Duodenal mucosa (tissue), 2 donors: ENCODE measurements at regions not wholly inside any gene's neighbourhood (a gene's known extent, or its start where the extent isn't known, plus 50 kb on each side); places are given as distances from the start of the nearest gene placed in this dataset.
"Not testable (repeated sequence)": the region's sequence is repeated elsewhere in the genome, so short reads cannot be mapped to it uniquely, and the experiment has no call there.

ENCODE experiments used
- H3K27ac ChIP-seq: one replicate; pipeline ENCODE4 v1.7.0; 2013; ENCODE audit warnings: low read depth, low read length
- H3K27me3 ChIP-seq, 2 donors: one replicate each; pipeline ENCODE4 v1.7.0; 2013; ENCODE audit warnings: low read length in 2 of 2, control low read depth in 1 of 2; ENCODE audit not compliant: insufficient read depth in 2 of 2, control insufficient read depth in 1 of 2
- H3K36me3 ChIP-seq, 2 donors: one replicate each; pipeline ENCODE4 v1.7.0; 2013; ENCODE audit warnings: low read length in 2 of 2, control low read depth in 1 of 2; ENCODE audit not compliant: insufficient read depth in 2 of 2, control insufficient read depth in 1 of 2
- H3K4me1 ChIP-seq, 2 donors: one replicate each; pipeline ENCODE4 v1.7.0; 2013; ENCODE audit warnings: low read length in 2 of 2, control low read depth in 1 of 2; ENCODE audit not compliant: insufficient read depth in 2 of 2, control insufficient read depth in 1 of 2
- H3K4me3 ChIP-seq, 2 donors: one replicate each; pipeline ENCODE4 v1.7.0; 2013; ENCODE audit warnings: low read length in 2 of 2, low read depth in 1 of 2
- H3K9ac ChIP-seq, 2 donors: one replicate each; pipeline ENCODE4 v1.7.0; 2013; ENCODE audit warnings: low read length in 2 of 2, low read depth in 1 of 2
- H3K9me3 ChIP-seq, 2 donors: one replicate each; pipeline ENCODE4 v1.7.0; 2013; ENCODE audit warnings: low read length in 2 of 2, control low read depth in 1 of 2; ENCODE audit not compliant: control insufficient read depth in 1 of 2

DNA sequence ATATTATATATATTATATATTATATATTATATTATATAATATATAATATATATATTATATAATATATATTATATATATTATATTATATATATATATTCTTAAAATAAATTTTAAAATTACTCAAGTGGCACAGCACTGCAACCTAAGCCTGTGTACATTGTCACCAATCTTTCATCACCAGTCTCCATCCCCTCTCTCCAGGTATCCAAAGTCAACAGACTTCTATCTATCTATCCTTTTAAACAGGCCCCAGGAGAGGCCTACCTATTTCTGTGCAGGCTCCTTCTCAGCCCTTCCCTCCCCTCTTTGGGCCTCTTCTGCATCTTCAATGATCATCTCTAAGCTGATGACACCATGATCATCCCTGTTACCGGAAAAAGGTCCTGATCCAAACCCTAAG, 111.7 kb downstream of the RHOU start:
- Histone ChIP-seq H3K27ac (no peak overlapping the region), H3K9ac (no peak overlapping the region), H3K9me3 (no peaks in the 10 kb centered on the region), H3K4me1 (peaks cover 29 to 49% of the 10 kb centered on the region in 2 donors), H3K36me3 (no peaks in the 10 kb centered on the region), H3K27me3 (no peaks in the 10 kb centered on the region), H3K4me3 (no peak overlapping the region)

DNA sequence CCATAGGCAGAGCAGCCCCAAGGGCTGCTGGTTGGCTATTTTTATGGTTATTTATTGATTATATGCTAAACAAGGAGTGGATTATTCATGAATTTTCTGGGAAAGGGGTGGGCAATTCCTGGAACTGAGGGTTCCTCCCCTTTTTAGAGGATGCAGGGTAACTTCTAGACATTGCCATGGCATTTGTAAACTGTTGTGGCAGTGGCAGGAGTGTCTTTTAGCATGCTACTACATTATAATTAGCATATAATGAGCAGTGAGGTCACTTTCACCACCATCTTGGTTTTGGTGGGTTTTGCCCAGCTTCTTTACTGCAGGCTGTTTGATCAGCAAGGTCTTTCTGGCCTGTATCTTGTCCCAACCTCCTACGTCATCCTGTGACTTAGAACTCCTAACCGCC, 112.2 kb downstream of the RHOU start:
- H3K27ac ChIP-seq, H3K9ac ChIP-seq, H3K36me3 ChIP-seq, H3K9me3 ChIP-seq, H3K27me3 ChIP-seq, H3K4me3 ChIP-seq: not testable (repeated sequence)
- peaks cover 29 to 49% of the 10 kb centered on the region in 2 donors for H3K4me1 ChIP-seq

DNA sequence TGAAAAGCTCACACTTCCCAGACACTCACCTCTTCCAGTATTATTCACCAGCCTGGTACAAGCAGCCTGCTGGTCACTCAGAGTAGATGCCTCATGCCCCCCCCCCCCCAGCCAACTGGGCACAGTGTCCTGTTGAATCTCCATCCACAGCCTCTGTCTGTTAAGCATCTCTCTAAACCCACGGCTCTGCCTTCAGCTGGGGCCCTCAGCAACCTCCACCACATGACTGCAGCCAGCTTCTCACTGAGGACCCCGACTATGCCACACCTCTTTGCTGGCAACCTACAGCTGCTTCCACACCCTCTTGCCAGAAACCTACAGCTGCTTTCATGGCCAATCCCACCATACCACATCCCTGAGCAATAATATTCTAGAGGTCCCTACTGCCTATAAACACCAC, 113.1 kb downstream of the RHOU start:
- Histone ChIP-seq H3K9me3 (no peaks in the 10 kb centered on the region), H3K9ac (peak overlapping the region in 1 of 2 donors; percentile 45), H3K4me3 (peak overlapping the region in 1 of 2 donors; percentile 39), H3K36me3 (no peaks in the 10 kb centered on the region), H3K27me3 (no peaks in the 10 kb centered on the region), H3K27ac (peak overlapping the region; percentile 58), H3K4me1 (peaks cover 32 to 50% of the 10 kb centered on the region in 2 donors)

DNA sequence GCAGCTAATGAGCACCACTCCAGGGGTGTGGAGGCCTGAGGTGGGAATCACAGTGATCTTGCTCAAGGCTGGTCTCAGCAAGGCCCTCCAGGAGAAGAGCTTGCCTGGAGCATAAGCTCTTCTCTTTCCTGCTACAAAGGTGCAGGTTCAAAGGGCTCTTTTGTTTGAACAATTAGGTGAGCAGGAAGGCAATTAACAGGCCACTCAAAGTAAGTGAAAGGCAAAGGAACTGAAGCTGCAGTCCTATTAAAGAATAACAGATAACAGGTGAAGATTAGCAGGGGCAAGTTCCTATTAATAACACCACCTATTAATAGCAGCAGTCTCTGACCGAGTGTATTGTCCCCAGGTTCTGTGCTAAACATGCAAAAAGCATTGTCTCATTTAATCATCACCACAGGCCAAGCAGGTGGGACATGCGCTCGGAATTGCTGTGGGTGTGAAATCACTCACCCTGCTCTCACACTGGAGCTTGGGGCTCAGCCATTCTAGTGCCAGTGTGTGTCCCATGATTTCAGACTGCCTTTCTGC, 113.8 kb downstream of the RHOU start:
- Histone ChIP-seq H3K27me3 (no peaks in the 10 kb centered on the region), H3K4me1 (peaks cover 32 to 52% of the 10 kb centered on the region in 2 donors), H3K9me3 (no peaks in the 10 kb centered on the region), H3K4me3 (peak overlapping the region in 1 of 2 donors; percentile 39), H3K9ac (peak overlapping the region in 1 of 2 donors; percentile 45), H3K27ac (no peak overlapping the region), H3K36me3 (no peaks in the 10 kb centered on the region)

DNA sequence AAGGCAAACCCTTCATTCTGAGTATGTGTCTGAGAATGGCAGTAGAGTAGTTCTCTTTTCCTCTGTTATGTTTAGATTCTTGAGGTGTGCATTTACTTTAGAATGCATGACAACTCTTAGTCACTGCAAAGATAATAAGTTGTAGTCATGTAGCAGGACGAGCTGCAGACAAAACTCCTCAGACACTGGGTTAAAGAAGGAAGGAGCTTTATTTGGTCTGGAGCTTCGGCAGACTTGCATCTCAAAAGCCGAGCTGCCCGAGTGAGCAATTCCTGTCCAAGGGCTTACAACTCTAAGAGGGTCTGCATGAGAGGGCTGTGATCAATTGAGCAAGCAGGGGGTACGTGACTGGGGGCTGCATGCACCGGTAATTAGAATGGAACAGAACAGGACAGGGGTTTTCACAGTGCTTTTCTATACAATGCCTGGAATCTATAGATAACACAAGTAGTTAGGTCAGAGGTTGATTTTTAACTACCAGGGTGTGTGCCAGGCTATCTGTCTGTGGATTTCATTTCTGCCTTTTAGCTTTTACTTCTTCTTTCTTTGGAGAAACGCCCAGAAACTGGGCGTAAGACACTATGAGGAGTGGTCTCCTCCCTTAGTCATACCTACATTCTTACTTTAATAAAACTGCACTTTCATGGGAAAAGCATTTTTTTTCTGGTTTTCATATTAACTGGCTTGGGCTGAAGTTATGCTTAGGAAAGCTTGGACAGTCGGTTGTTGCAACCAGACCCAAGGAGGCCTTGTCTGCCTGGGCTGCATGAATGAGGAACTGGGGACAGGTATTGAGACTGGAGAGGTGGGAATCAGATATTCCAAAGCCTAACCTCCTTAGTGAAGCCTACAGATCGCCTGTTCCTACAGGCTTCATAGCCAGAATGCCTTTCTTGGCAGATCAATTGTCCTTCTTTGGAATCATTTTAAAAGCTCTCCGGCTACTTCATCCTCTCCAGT, 115.1 kb downstream of the RHOU start:
- H3K4me3 ChIP-seq = no peak overlapping the region
- no peaks in the 10 kb centered on the region for H3K9me3 ChIP-seq
- peak overlapping the region in 1 of 2 donors; percentile 30 for H3K9ac ChIP-seq
- peaks cover 32 to 52% of the 10 kb centered on the region in 2 donors for H3K4me1 ChIP-seq
- H3K27ac ChIP-seq = no peak overlapping the region
- no peaks in the 10 kb centered on the region for H3K27me3 ChIP-seq
- H3K36me3 ChIP-seq = no peaks in the 10 kb centered on the region

DNA sequence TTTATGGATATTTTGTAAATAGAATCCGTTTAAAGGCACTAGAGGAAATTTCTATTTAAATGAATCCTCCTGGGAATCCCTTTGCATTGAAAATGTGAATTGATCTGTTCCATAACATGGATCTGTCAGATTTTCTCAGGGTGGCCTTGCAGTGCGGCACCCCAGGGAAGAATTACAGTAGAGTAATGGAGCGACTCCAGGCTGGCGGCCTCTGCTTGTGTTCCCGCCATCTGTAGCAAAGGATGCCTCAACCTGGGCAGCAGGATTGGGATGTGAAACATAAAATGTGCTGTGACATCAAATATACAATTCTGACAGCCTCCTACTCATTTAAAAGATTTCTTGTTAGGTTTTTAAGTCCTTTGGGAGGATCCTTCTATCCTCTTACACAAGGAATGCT, 115.9 kb downstream of the RHOU start:
- peak overlapping the region in 1 of 2 donors; percentile 30 for H3K9ac ChIP-seq
- H3K27me3 ChIP-seq = no peaks in the 10 kb centered on the region
- no peaks in the 10 kb centered on the region for H3K36me3 ChIP-seq
- no peak overlapping the region for H3K27ac ChIP-seq
- H3K4me1 ChIP-seq = peaks cover 32 to 52% of the 10 kb centered on the region in 2 donors
- H3K9me3 ChIP-seq = no peaks in the 10 kb centered on the region
- H3K4me3 ChIP-seq = no peak overlapping the region

DNA sequence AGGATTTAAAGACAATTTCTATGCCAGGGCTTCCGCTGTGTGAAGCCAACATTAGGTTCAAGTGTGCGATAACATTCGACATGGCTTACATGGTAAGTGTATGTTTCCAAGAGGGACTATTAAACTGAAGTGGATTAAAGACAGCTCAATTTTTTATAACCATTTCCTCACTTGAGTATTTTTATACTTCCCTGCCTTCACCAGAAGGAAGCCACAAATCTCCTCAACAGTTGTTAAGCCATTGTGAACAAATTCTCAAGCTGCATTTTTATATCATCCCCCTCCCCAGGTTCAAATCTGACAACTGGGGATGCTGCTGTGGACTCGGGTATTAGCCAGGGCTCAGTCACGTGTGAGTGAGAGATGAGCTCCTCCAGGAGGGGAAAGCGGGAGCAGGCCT, 116.3 kb downstream of the RHOU start:
- Histone ChIP-seq H3K9ac (no peak overlapping the region), H3K27me3 (no peaks in the 10 kb centered on the region), H3K9me3 (no peaks in the 10 kb centered on the region), H3K36me3 (no peaks in the 10 kb centered on the region), H3K4me1 (peaks cover 32 to 52% of the 10 kb centered on the region in 2 donors), H3K27ac (no peak overlapping the region), H3K4me3 (no peak overlapping the region)

DNA sequence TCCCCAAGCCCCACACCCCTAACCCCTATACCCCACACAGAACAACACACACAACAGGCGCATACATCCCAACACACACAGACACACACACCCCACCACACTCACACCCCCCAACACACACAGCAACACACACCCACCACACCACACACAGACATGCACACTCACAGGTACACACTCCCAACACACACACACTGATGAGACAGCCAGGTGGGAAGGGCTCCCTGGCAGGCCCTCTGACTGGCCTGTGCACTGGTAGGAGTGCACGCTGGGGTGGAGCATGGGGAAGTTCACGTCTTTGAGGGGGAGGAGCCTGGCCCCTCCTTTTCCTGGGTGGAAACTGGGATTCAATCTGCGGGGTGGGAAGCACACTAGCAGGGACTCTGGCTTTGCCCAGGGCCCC, 116.7 kb downstream of the RHOU start:
- Histone ChIP-seq H3K9ac (peak overlapping the region in 1 of 2 donors; percentile 33), H3K36me3 (no peaks in the 10 kb centered on the region), H3K4me1 (peaks cover 32 to 52% of the 10 kb centered on the region in 2 donors), H3K27me3 (no peaks in the 10 kb centered on the region), H3K4me3 (no peak overlapping the region), H3K9me3 (no peaks in the 10 kb centered on the region), H3K27ac (no peak overlapping the region)

DNA sequence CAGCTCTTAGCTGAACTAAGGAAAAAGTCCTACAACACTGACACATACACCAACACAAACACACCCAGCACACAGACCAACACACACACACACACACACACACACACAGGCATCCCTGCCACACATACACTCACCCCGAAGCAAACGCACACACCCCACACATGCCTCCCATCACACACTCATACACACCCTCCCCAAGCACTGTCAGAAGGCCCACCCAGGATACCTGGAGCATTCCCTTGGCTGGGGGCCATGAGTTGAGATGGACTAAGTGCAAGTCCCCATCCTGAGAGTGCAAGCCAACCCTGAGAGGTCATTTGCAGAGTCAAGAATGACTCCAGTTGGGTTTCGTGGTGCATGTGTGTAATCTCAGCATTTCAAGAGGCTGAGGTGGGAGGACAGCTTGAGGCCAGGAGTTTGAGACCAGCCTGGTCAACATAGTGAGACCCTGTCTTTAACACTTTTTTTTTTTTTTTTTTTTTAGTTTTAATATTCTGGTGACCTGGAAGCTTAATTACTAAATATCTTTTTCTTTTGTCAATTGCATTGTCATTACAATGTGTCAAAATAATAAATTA, 117.3 kb downstream of the RHOU start:
- Histone ChIP-seq H3K4me1 (peaks cover 32 to 50% of the 10 kb centered on the region in 2 donors), H3K9ac (no peak overlapping the region), H3K36me3 (no peaks in the 10 kb centered on the region), H3K27ac (no peak overlapping the region), H3K27me3 (no peaks in the 10 kb centered on the region), H3K9me3 (no peaks in the 10 kb centered on the region), H3K4me3 (no peak overlapping the region)

DNA sequence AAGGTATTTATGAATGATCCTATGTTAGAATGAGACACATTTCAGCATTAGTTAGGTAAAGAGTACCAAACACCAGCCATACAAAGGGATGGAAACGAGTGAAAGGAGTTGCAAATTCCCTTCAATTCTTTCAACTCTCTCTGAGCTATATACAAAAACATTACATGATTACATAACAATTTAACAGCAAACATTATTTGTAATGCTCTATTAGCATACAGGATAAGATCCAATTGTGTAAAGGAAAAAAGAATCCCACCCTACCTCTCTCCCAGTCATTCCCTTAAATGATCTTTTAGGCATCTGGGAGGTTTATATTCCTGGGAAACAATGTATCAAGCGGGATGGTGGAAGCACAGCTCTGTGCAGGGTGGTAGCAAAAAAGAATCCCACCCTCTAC, 117.9 kb downstream of the RHOU start:
- no peak overlapping the region for H3K9ac ChIP-seq

More for the DNA sequence above, 117.9 kb downstream of the RHOU start:
- Histone ChIP-seq H3K4me3 (no peak overlapping the region), H3K27ac (no peak overlapping the region), H3K36me3 (no peaks in the 10 kb centered on the region), H3K4me1 (peaks cover 31 to 46% of the 10 kb centered on the region in 2 donors), H3K9me3 (no peaks in the 10 kb centered on the region), H3K27me3 (no peaks in the 10 kb centered on the region)
